Right renal pelvis (tissue), 4 donors: ENCODE measurements at regions not wholly inside any gene's neighbourhood (a gene's known extent, or its start where the extent isn't known, plus 50 kb on each side); places are given as distances from the start of the nearest gene placed in this dataset.
"Not testable (repeated sequence)": the region's sequence is repeated elsewhere in the genome, so short reads cannot be mapped to it uniquely, and the experiment has no call there.

ENCODE experiments used
- DNase-seq, 4 donors: peaks; one replicate each; pipeline ENCODE4 v3.0.0-alpha.2; 2013; ENCODE audit warnings: low read depth in 4 of 4, low spot score in 3 of 4, missing footprints in 1 of 4

GRCh38 chr2:210954386-210954907 is 398.0 kb downstream of the CPS1 start:
- no peak for DNase-seq

- DNase-seq = no peak
Observed at GRCh38 chr2:210955591-210955990, 399.2 kb downstream of the CPS1 start.

GRCh38 chr2:210956101-210956500 is 399.7 kb downstream of the CPS1 start:
- no peak for DNase-seq

- DNase-seq = no peak
Observed at GRCh38 chr2:210961249-210961648, 404.9 kb downstream of the CPS1 start.

- no peak for DNase-seq
Observed at GRCh38 chr2:210963386-210963785, 407.0 kb downstream of the CPS1 start.

- no peak for DNase-seq
Observed at GRCh38 chr2:210964141-210964764, 407.9 kb downstream of the CPS1 start.

- no peak for DNase-seq
Observed at GRCh38 chr2:210965472-210965871, 409.1 kb downstream of the CPS1 start.

GRCh38 chr2:210966330-210966729 is 409.9 kb downstream of the CPS1 start:
- DNase-seq = no peak

- no peak for DNase-seq
Observed at GRCh38 chr2:210971431-210971830, 415.0 kb downstream of the CPS1 start.

- not testable (repeated sequence) for DNase-seq
Observed at GRCh38 chr2:210986806-210987205, 430.4 kb downstream of the CPS1 start.

- no peak for DNase-seq
Observed at GRCh38 chr2:210991107-210991506, 434.7 kb downstream of the CPS1 start.

GRCh38 chr2:210994104-210994503 is 437.7 kb downstream of the CPS1 start:
- DNase-seq = no peak

- no peak for DNase-seq
Observed at GRCh38 chr2:210997373-210997772, 441.0 kb downstream of the CPS1 start.

- DNase-seq = no peak
Observed at GRCh38 chr2:210998334-210998733, 441.9 kb downstream of the CPS1 start.

- DNase-seq = no peak
Observed at GRCh38 chr2:211014376-211014775, 458.0 kb downstream of the CPS1 start.

- DNase-seq = no peak
Observed at GRCh38 chr2:211014906-211015305, 458.5 kb downstream of the CPS1 start.

- not testable (repeated sequence) for DNase-seq
Observed at GRCh38 chr2:211025089-211025488, 468.7 kb downstream of the CPS1 start.

GRCh38 chr2:211026109-211026508 is 469.7 kb downstream of the CPS1 start:
- DNase-seq = no peak

- no peak for DNase-seq
Observed at GRCh38 chr2:211027976-211028375, 471.6 kb downstream of the CPS1 start.

- DNase-seq = no peak
Observed at GRCh38 chr2:211033765-211034164, 477.4 kb downstream of the CPS1 start.

GRCh38 chr2:211035548-211036185 is 479.3 kb downstream of the CPS1 start:
- peak; percentile 2 to 16 (median 6) for DNase-seq

- no peak for DNase-seq
Observed at GRCh38 chr2:211045025-211045424, 488.6 kb downstream of the CPS1 start.
